PC-9 (cell line): ENCODE measurements at regions not wholly inside any gene's neighbourhood (a gene's known extent, or its start where the extent isn't known, plus 50 kb on each side); places are given as distances from the start of the nearest gene placed in this dataset.

Source experiments
- BruUV-seq: library from RNA; stranded (reverse); fragments of 400-500 nt; replicated peaks from 2 replicates; lab custom pipeline; 2021; lab: Mats Ljungman, UMichigan
- CTCF ChIA-PET: fragments of 300-600 bp; sonication (Branson Sonifier 250); formaldehyde crosslinking; loops from one replicate; lab custom pipeline; 2022; ENCODE audit warnings: antibody characterized with exemption; lab: Charles Lee
- POLR2A ChIA-PET: fragments of 300-600 bp; sonication (Branson Sonifier 250); formaldehyde crosslinking; loops from one replicate; lab custom pipeline; 2022; ENCODE audit warnings: antibody characterized with exemption; ENCODE audit not compliant: unreplicated experiment; lab: Charles Lee
- DNase-seq, 2 experiments: peaks; one replicate each; pipeline versions ENCODE4 v3.0.0 to v3.0.0-alpha.2; 2015 to 2022; ENCODE audit warnings: mixed read lengths in 1 of 2
- H2AFZ ChIP-seq: fragments of 200-600 bp; sonication (generic); 2 replicates; pipeline ENCODE4 v1.8.1; 2017; ENCODE audit warnings: antibody characterized with exemption
- H3F3A ChIP-seq: fragments of 200-600 bp; sonication (generic); 2 replicates; pipeline ENCODE4 v1.8.1; 2017; ENCODE audit warnings: antibody characterized with exemption, mild to moderate bottlenecking, low read depth; ENCODE audit not compliant: insufficient read depth
- H3K27ac ChIP-seq: fragments of 200-600 bp; sonication (generic); 2 replicates; pipeline ENCODE4 v1.6.1; 2016; ENCODE audit warnings: mixed run types
- H3K27me3 ChIP-seq: fragments of 200-600 bp; sonication (generic); 2 replicates; pipeline ENCODE4 v1.6.1; 2016; ENCODE audit warnings: low read depth, mixed run types; ENCODE audit not compliant: insufficient read depth
- H3K36me3 ChIP-seq: fragments of 200-600 bp; sonication (generic); 2 replicates; pipeline ENCODE4 v1.6.1; 2016; ENCODE audit warnings: low read depth, mixed run types
- H3K4me1 ChIP-seq: fragments of 200-600 bp; sonication (generic); replicated peaks from 2 replicates; pipeline ENCODE4 v1.6.1; 2016; ENCODE audit warnings: mixed run types; ENCODE audit not compliant: insufficient read depth
- H3K4me2 ChIP-seq: fragments of 200-600 bp; sonication (generic); 2 replicates; pipeline ENCODE4 v1.6.1; 2017; ENCODE audit warnings: mixed run types
- H3K4me3 ChIP-seq: fragments of 200-600 bp; sonication (generic); 2 replicates; pipeline ENCODE4 v1.6.1; 2016; ENCODE audit warnings: mixed run types
- H3K79me2 ChIP-seq: fragments of 200-600 bp; sonication (generic); 2 replicates; pipeline ENCODE4 v1.6.1; 2017; ENCODE audit warnings: low read depth, mixed run types
- H3K9me2 ChIP-seq: fragments of 200-600 bp; sonication (generic); 2 replicates; pipeline ENCODE4 v1.8.1; 2017; ENCODE audit warnings: mild to moderate bottlenecking; ENCODE audit not compliant: insufficient read depth
- H3K9me3 ChIP-seq: fragments of 200-600 bp; sonication (generic); 2 replicates; pipeline ENCODE4 v1.8.1; 2016; ENCODE audit warnings: low read depth; ENCODE audit not compliant: insufficient read depth
- H4K20me1 ChIP-seq: fragments of 200-600 bp; sonication (generic); 2 replicates; pipeline ENCODE4 v1.8.1; 2017; ENCODE audit not compliant: insufficient read depth
- CTCF ChIP-seq: fragments of 200-600 bp; sonication (generic); conservative IDR thresholded peaks from 2 replicates; pipeline ENCODE4 v1.6.1; 2017; ENCODE audit warnings: mixed run types, antibody characterized with exemption, mild to moderate bottlenecking, moderate library complexity
- EZH2 ChIP-seq: fragments of 200-600 bp; sonication (generic); IDR thresholded peaks from 2 replicates; pipeline ENCODE4 v1.8.0; 2017; ENCODE audit warnings: antibody characterized with exemption, low read depth
- intact Hi-C: fragments of 100-400 bp; cut with micrococcal nuclease; formaldehyde crosslinking; loops from one replicate; pipeline ENCODE4 v1.10.0; 2022; ENCODE audit not compliant: unreplicated experiment

DNA sequence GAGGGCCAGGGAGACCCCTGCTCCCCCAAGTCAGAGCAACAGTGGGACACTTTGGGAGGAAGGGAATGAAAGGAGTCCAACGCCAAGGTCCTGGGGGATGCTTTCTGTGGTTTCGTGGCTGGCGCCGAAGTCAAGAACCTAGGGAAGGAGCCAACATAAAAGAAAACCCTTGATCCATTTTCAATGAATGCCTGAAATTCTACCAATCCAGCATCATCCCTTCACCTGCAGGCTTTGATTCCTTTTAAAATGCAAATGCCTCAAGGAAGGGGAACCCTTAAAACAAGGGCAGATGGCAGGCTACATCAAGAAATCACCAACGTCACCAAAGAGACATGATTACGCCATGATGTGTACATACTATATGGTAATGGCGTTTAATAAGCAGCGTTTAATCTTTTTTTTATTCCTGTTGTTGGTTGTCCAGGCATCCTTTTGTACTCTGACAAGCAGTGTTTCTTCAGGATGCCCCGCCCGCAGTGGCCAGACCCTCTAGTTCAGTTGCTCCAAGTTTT is 123.3 kb upstream of the SLC1A4 start:
- intact Hi-C loops = loop anchor here (1.0 to 2.0 kb wide), 7 partner anchors 23 to 279 kb away; no protein-coding TSS in a partner anchor
- H3K4me3 ChIP-seq = no peak overlapping the region; the same call in 1 of the 2 replicates
- H3K79me2 ChIP-seq = no peaks in the 10 kb centered on the region
- no peaks in the 10 kb centered on the region for H4K20me1 ChIP-seq
- H3K4me2 ChIP-seq = peak overlapping the region; percentile 97
- DNase-seq = no peak
- BruUV-seq = no TSS peak
- H3K9me3 ChIP-seq = no peaks in the 10 kb centered on the region
- H3K9me2 ChIP-seq = no peaks in the 10 kb centered on the region
- no peaks in the 10 kb centered on the region for H3K36me3 ChIP-seq
- peaks cover 33% of the 10 kb centered on the region for H3K4me1 ChIP-seq
- no peak overlapping the region for H2AFZ ChIP-seq
- H3K27me3 ChIP-seq = no peaks in the 10 kb centered on the region
- TF ChIP-seq EZH2 = no peak
- peak; percentile 71 for TF ChIP-seq CTCF
- ChIA-PET POLR2A (no interaction called here), CTCF (interaction anchor here (1.5 kb wide), 1 partner anchor 279 kb away, joined by 6 read pairs; no protein-coding TSS in a partner anchor)
- peaks cover 17% of the 10 kb centered on the region; the same call in 1 of the 2 replicates for H3F3A ChIP-seq
- no peak overlapping the region for H3K27ac ChIP-seq

DNA sequence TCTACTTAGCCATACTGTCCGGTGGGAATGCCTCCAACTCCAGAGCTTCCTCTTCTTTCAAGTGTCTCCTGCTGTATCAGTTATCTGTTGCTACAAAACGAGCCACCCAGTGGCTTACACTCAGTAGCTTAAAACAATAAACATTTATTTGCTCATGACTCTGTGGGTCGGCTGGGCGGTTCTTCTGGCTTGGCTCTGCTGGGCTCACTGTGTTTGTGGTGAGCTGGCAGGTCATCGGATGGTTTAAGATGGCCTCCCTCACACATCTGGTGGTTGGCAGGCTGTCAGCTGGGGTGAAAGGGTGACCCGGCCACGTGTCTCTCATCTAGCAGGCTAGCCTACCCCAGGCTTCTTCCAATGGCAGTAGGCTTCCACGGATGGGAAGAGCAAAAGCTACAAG is 122.4 kb upstream of the SLC1A4 start:
- Histone ChIP-seq H3K9me3 (no peaks in the 10 kb centered on the region), H3F3A (peaks cover 12% of the 10 kb centered on the region; the same call in 1 of the 2 replicates), H3K4me3 (no peak overlapping the region), H3K4me2 (no peak overlapping the region), H3K4me1 (peaks cover 27% of the 10 kb centered on the region), H2AFZ (no peak overlapping the region), H3K27me3 (no peaks in the 10 kb centered on the region), H3K27ac (no peak overlapping the region), H4K20me1 (no peaks in the 10 kb centered on the region), H3K79me2 (no peaks in the 10 kb centered on the region), H3K9me2 (no peaks in the 10 kb centered on the region), H3K36me3 (no peaks in the 10 kb centered on the region)
- BruUV-seq = no TSS peak
- TF ChIP-seq EZH2 (no peak), CTCF (no peak)
- DNase-seq = peak; percentile 40 to 58
- CTCF ChIA-PET = interaction anchor here (0.7 to 1.5 kb wide), 4 partner anchors 77 to 342 kb away, joined by 3 to 6 read pairs (median 4); no protein-coding TSS in a partner anchor
- POLR2A ChIA-PET = interaction anchor here (0.6 to 0.9 kb wide), 3 partner anchors 10 to 213 kb away, joined by 4 to 5 read pairs (median 5); partner anchors contain the start of gene SERTAD2
- intact Hi-C loops = no loop called here

DNA sequence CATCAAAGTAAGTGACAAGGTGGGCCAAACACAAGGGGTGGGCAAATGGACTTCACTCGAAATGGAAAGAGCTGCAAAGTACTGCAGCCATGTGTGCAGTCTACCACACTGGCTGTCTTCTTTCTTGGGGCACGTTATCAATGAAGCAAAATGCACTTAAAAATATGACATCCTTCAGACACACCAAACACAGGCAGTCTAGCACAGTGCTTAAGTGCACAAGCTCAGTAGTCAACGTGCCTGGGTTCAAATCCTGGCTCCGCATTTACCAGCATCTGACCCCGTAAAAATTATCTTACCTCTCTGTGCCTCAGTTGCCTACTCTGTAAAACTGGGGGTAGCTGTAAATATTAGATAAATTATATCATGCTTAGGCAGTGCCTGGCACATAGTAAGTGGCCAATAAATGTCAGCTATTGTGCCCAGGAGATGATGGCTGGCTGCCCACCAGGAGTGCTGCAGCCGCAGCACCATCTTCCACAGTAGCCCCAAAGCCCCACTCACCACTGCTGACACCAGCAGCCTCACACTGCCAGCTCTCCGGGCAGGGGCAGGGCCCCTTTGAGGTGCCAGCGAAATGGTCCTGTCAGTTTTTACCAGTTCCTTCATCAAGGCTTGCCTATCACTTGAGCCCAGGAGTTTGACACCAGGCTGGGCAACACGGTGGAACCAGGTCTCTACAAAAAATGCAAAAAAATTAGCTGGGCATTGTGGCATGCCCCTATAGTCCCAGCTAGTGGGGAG is 121.8 kb upstream of the SLC1A4 start:
- no peaks in the 10 kb centered on the region for H3K36me3 ChIP-seq
- no peaks in the 10 kb centered on the region for H3K9me3 ChIP-seq
- intact Hi-C loops = no loop called here
- H3F3A ChIP-seq = peaks cover 12% of the 10 kb centered on the region; the same call in 1 of the 2 replicates
- BruUV-seq = no TSS peak
- no peaks in the 10 kb centered on the region for H3K9me2 ChIP-seq
- H2AFZ ChIP-seq = no peak overlapping the region
- peaks cover 27% of the 10 kb centered on the region for H3K4me1 ChIP-seq
- no peaks in the 10 kb centered on the region for H3K79me2 ChIP-seq
- CTCF ChIA-PET = interaction anchor here (0.6 to 1.5 kb wide), 6 partner anchors 78 to 1574 kb away, joined by 3 to 6 read pairs (median 4); partner anchors contain the start of gene SERTAD2
- H3K27ac ChIP-seq = no peak overlapping the region
- TF ChIP-seq CTCF (no peak), EZH2 (no peak)
- no peak overlapping the region for H3K4me3 ChIP-seq
- H3K4me2 ChIP-seq = no peak overlapping the region
- H4K20me1 ChIP-seq = no peaks in the 10 kb centered on the region
- H3K27me3 ChIP-seq = no peaks in the 10 kb centered on the region
- no peak for DNase-seq
- POLR2A ChIA-PET = interaction anchor here (0.8 to 0.9 kb wide), 2 partner anchors 10 to 214 kb away, joined by 4 to 5 read pairs; partner anchors contain the start of gene SERTAD2
